ENCODE measurements at regions not wholly inside any gene's neighbourhood (a gene's known extent, or its start where the extent isn't known, plus 50 kb on each side); places are given as distances from the start of the nearest gene placed in this dataset.

DNA sequence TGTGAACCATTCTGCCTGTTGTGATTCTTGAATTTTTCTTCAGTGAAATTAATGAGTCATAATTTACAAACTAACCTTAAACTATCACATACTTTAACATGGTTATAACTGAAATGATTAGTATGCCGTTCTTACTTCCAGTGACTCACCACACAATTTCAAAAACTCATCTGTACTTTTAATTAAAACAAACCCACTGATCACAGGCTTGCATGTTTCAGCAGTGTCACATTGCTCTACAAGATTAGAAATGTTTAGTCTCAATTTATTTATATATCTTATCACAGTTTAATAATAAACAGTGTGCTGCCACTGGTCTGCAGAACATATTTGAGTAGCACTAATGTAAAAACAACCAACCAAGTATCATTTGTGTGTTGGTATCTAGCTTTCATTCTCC, 2227.9 kb upstream of the PCDH20 start:
- TF ChIP-seq, protein P1, sequence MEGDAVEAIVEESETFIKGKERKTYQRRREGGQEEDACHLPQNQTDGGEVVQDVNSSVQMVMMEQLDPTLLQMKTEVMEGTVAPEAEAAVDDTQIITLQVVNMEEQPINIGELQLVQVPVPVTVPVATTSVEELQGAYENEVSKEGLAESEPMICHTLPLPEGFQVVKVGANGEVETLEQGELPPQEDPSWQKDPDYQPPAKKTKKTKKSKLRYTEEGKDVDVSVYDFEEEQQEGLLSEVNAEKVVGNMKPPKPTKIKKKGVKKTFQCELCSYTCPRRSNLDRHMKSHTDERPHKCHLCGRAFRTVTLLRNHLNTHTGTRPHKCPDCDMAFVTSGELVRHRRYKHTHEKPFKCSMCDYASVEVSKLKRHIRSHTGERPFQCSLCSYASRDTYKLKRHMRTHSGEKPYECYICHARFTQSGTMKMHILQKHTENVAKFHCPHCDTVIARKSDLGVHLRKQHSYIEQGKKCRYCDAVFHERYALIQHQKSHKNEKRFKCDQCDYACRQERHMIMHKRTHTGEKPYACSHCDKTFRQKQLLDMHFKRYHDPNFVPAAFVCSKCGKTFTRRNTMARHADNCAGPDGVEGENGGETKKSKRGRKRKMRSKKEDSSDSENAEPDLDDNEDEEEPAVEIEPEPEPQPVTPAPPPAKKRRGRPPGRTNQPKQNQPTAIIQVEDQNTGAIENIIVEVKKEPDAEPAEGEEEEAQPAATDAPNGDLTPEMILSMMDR (IDR thresholded peaks at IDR 0.05; ENCODE audit: poor library complexity): no peak
- no peak for TF ChIP-seq EZH2 (IDR thresholded peaks at IDR 0.05; ENCODE audit: borderline replicate concordance)
- no peak for TF ChIP-seq EZH2phosphoT487 (IDR thresholded peaks at IDR 0.05; ENCODE audit: low read depth, severe bottlenecking, unreplicated experiment)

Measured in hepatocyte (in vitro differentiated cells).